Mucosa of rectum (tissue), 2 donors: ENCODE measurements at regions not wholly inside any gene's neighbourhood (a gene's known extent, or its start where the extent isn't known, plus 50 kb on each side); places are given as distances from the start of the nearest gene placed in this dataset.
"Not testable (repeated sequence)": the region's sequence is repeated elsewhere in the genome, so short reads cannot be mapped to it uniquely, and the experiment has no call there.

ENCODE experiments used
- H3K27ac ChIP-seq, 2 donors: one replicate each; pipeline ENCODE4 v1.7.0; 2013; ENCODE audit warnings: inconsistent platforms in 2 of 2, low read depth in 2 of 2, low read length in 2 of 2
- H3K27me3 ChIP-seq, 2 donors: one replicate each; pipeline ENCODE4 v1.7.0; 2013; ENCODE audit warnings: low read length in 2 of 2; ENCODE audit not compliant: control insufficient read depth in 2 of 2, insufficient read depth in 2 of 2
- H3K36me3 ChIP-seq, 2 donors: one replicate each; pipeline ENCODE4 v1.7.0; 2013; ENCODE audit warnings: low read length in 2 of 2; ENCODE audit not compliant: control insufficient read depth in 2 of 2, insufficient read depth in 2 of 2
- H3K4me1 ChIP-seq, 2 donors: one replicate each; pipeline ENCODE4 v1.7.0; 2013; ENCODE audit warnings: low read length in 2 of 2, mild to moderate bottlenecking in 1 of 2; ENCODE audit not compliant: control insufficient read depth in 2 of 2, insufficient read depth in 2 of 2
- H3K4me3 ChIP-seq, 2 donors: one replicate each; pipeline ENCODE4 v1.7.0; 2013; ENCODE audit warnings: low read length in 2 of 2
- H3K9ac ChIP-seq, 2 donors: one replicate each; pipeline ENCODE4 v1.7.0; 2013; ENCODE audit warnings: low read length in 2 of 2, low read depth in 1 of 2, mild to moderate bottlenecking in 1 of 2
- H3K9me3 ChIP-seq, 2 donors: one replicate each; pipeline ENCODE4 v1.7.0; 2013; ENCODE audit warnings: low read length in 2 of 2; ENCODE audit not compliant: control insufficient read depth in 2 of 2
- donor health status: healthy.
- donor health status: Normal muscosa, but diverticular disease.

- no peaks in the 10 kb centered on the region for H3K27me3 ChIP-seq
- no peak overlapping the region for H3K27ac ChIP-seq
- H3K4me1 ChIP-seq: no peaks in the 10 kb centered on the region
- no peaks in the 10 kb centered on the region for H3K9me3 ChIP-seq
- H3K36me3 ChIP-seq: no peaks in the 10 kb centered on the region
- H3K4me3 ChIP-seq: no peak overlapping the region
- H3K9ac ChIP-seq: no peak overlapping the region
Observed at GRCh38 chr14:27242874-27243273, 645.0 kb upstream of the NOVA1 start.

- no peak overlapping the region for H3K9ac ChIP-seq
- H3K9me3 ChIP-seq: no peaks in the 10 kb centered on the region
- no peaks in the 10 kb centered on the region for H3K4me1 ChIP-seq
- no peak overlapping the region for H3K27ac ChIP-seq
- no peak overlapping the region for H3K4me3 ChIP-seq
- H3K36me3 ChIP-seq: no peaks in the 10 kb centered on the region
- no peaks in the 10 kb centered on the region for H3K27me3 ChIP-seq
Observed at GRCh38 chr14:27243365-27243764, 645.5 kb upstream of the NOVA1 start.

GRCh38 chr14:27245947-27246346, 648.1 kb upstream of the NOVA1 start:
- Histone ChIP-seq H3K36me3 (no peaks in the 10 kb centered on the region), H3K4me3 (no peak overlapping the region), H3K9me3 (no peaks in the 10 kb centered on the region), H3K27me3 (no peaks in the 10 kb centered on the region), H3K9ac (no peak overlapping the region), H3K27ac (no peak overlapping the region), H3K4me1 (no peaks in the 10 kb centered on the region)

GRCh38 chr14:27253966-27254365, 656.1 kb upstream of the NOVA1 start:
- Histone ChIP-seq H3K27ac (no peak overlapping the region), H3K9ac (no peak overlapping the region), H3K9me3 (no peaks in the 10 kb centered on the region), H3K4me1 (no peaks in the 10 kb centered on the region), H3K27me3 (no peaks in the 10 kb centered on the region), H3K4me3 (no peak overlapping the region), H3K36me3 (no peaks in the 10 kb centered on the region)

- no peak overlapping the region for H3K27ac ChIP-seq
- H3K4me3 ChIP-seq: no peak overlapping the region
- H3K27me3 ChIP-seq: no peaks in the 10 kb centered on the region
- no peaks in the 10 kb centered on the region for H3K36me3 ChIP-seq
- no peak overlapping the region for H3K9ac ChIP-seq
- no peaks in the 10 kb centered on the region for H3K4me1 ChIP-seq
- H3K9me3 ChIP-seq: no peaks in the 10 kb centered on the region
Observed at GRCh38 chr14:27256805-27257204, 659.0 kb upstream of the NOVA1 start.

GRCh38 chr14:27267876-27268275, 670.0 kb upstream of the NOVA1 start:
- Histone ChIP-seq H3K9ac (no peak overlapping the region), H3K36me3 (no peaks in the 10 kb centered on the region), H3K27me3 (no peaks in the 10 kb centered on the region), H3K9me3 (no peaks in the 10 kb centered on the region), H3K4me3 (no peak overlapping the region), H3K4me1 (no peaks in the 10 kb centered on the region), H3K27ac (no peak overlapping the region)

GRCh38 chr14:27270716-27271115, 672.9 kb upstream of the NOVA1 start:
- H3K27me3 ChIP-seq: no peaks in the 10 kb centered on the region
- no peak overlapping the region for H3K4me3 ChIP-seq
- H3K9me3 ChIP-seq: no peaks in the 10 kb centered on the region
- H3K4me1 ChIP-seq: no peaks in the 10 kb centered on the region
- H3K9ac ChIP-seq: no peak overlapping the region
- no peak overlapping the region for H3K27ac ChIP-seq
- H3K36me3 ChIP-seq: no peaks in the 10 kb centered on the region

- Histone ChIP-seq H3K27ac (no peak overlapping the region), H3K4me1 (no peaks in the 10 kb centered on the region), H3K9me3 (no peaks in the 10 kb centered on the region), H3K9ac (no peak overlapping the region), H3K36me3 (no peaks in the 10 kb centered on the region), H3K4me3 (no peak overlapping the region), H3K27me3 (no peaks in the 10 kb centered on the region)
Observed at GRCh38 chr14:27278341-27278740, 680.5 kb upstream of the NOVA1 start.

GRCh38 chr14:27305441-27305945, 707.7 kb upstream of the NOVA1 start:
- Histone ChIP-seq H3K4me1 (no peaks in the 10 kb centered on the region), H3K27me3 (no peaks in the 10 kb centered on the region), H3K36me3 (no peaks in the 10 kb centered on the region), H3K9me3 (no peaks in the 10 kb centered on the region), H3K9ac (no peak overlapping the region), H3K4me3 (no peak overlapping the region), H3K27ac (no peak overlapping the region)

- not testable (repeated sequence) for H3K4me1 ChIP-seq, H3K27ac ChIP-seq
Observed at GRCh38 chr14:27312730-27313129, 714.9 kb upstream of the NOVA1 start.

GRCh38 chr14:27314231-27314630, 716.4 kb upstream of the NOVA1 start:
- Histone ChIP-seq H3K27me3 (no peaks in the 10 kb centered on the region), H3K9me3 (no peaks in the 10 kb centered on the region), H3K4me1 (no peaks in the 10 kb centered on the region), H3K9ac (no peak overlapping the region), H3K4me3 (no peak overlapping the region), H3K36me3 (no peaks in the 10 kb centered on the region), H3K27ac (no peak overlapping the region)

More at GRCh38 chr14:27312730-27313129, 714.9 kb upstream of the NOVA1 start:
- not testable (repeated sequence) for H3K36me3 ChIP-seq, H3K9ac ChIP-seq, H3K27me3 ChIP-seq, H3K9me3 ChIP-seq, H3K4me3 ChIP-seq
